ENCODE measurements at regions not wholly inside any gene's neighbourhood (a gene's known extent, or its start where the extent isn't known, plus 50 kb on each side); places are given as distances from the start of the nearest gene placed in this dataset.

GRCh38 chr5:77943851-77944250 is 167.7 kb upstream of the TBCA start:
- DNase-seq = no peak
- ATAC-seq = no peak
- Mint-ChIP-seq H3K27me3 (peaks cover 19% of the 10 kb centered on the region), H3K36me3 (ENCODE audit: low read depth) (no peaks in the 10 kb centered on the region), H3K4me1 (ENCODE audit: low read depth) (no peaks in the 10 kb centered on the region), H3K27ac (no peak overlapping the region), H3K4me3 (no peak overlapping the region), H3K9me3 (no peaks in the 10 kb centered on the region)
- no peak for TF ChIP-seq CTCF (IDR thresholded peaks at IDR 0.05)
- ChIA-PET CTCF (no interaction called here), POLR2A (no interaction called here)
- intact Hi-C loops (cut with micrococcal nuclease) = no loop called here

GRCh38 chr5:77942578-77943239 is 166.6 kb upstream of the TBCA start:
- Mint-ChIP-seq H3K27ac (no peak overlapping the region), H3K27me3 (peaks cover 27% of the 10 kb centered on the region), H3K36me3 (ENCODE audit: low read depth) (no peaks in the 10 kb centered on the region), H3K4me3 (no peak overlapping the region), H3K9me3 (no peaks in the 10 kb centered on the region), H3K4me1 (ENCODE audit: low read depth) (peaks cover under 1% of the 10 kb centered on the region)
- no peak for TF ChIP-seq CTCF (IDR thresholded peaks at IDR 0.05)
- ATAC-seq (no peak), DNase-seq (no peak)
- intact Hi-C loops (cut with micrococcal nuclease) = no loop called here
- ChIA-PET CTCF (no interaction called here), POLR2A (no interaction called here)

- intact Hi-C loops (cut with micrococcal nuclease) = no loop called here
- no peak for DNase-seq
- no peak overlapping the region for H3K27ac Mint-ChIP-seq
- H3K4me3 Mint-ChIP-seq = no peak overlapping the region
- ChIA-PET CTCF (no interaction called here), POLR2A (no interaction called here)
- H3K36me3 Mint-ChIP-seq (ENCODE audit: low read depth) = no peaks in the 10 kb centered on the region
- peaks cover 16% of the 10 kb centered on the region for H3K4me1 Mint-ChIP-seq (ENCODE audit: low read depth)
- H3K27me3 Mint-ChIP-seq = peaks cover 36% of the 10 kb centered on the region
- H3K9me3 Mint-ChIP-seq = no peaks in the 10 kb centered on the region
- ATAC-seq = no peak
- TF ChIP-seq CTCF (IDR thresholded peaks at IDR 0.05) = no peak
Observed at GRCh38 chr5:77937015-77937908, 161.1 kb upstream of the TBCA start.

- H3K27ac Mint-ChIP-seq = no peak overlapping the region
- no peak overlapping the region for H3K4me3 Mint-ChIP-seq
- peak; percentile 17 for ATAC-seq
- no peaks in the 10 kb centered on the region for H3K9me3 Mint-ChIP-seq
- intact Hi-C loops (cut with micrococcal nuclease) = no loop called here
- no peak for TF ChIP-seq CTCF (IDR thresholded peaks at IDR 0.05)
- CTCF ChIA-PET = interaction anchor here (0.7 kb wide), 1 partner anchor 31 kb away, joined by 3 read pairs; no protein-coding TSS in a partner anchor
- H3K4me1 Mint-ChIP-seq (ENCODE audit: low read depth) = peaks cover 16% of the 10 kb centered on the region
- H3K27me3 Mint-ChIP-seq = peaks cover 31% of the 10 kb centered on the region
- DNase-seq = no peak
- POLR2A ChIA-PET = interaction anchor here (1.1 kb wide), 1 partner anchor 14 kb away, joined by 3 read pairs; no protein-coding TSS in a partner anchor
- no peaks in the 10 kb centered on the region for H3K36me3 Mint-ChIP-seq (ENCODE audit: low read depth)
Observed at GRCh38 chr5:77936365-77936693, 160.2 kb upstream of the TBCA start.

Measured in activated CD8-positive, alpha-beta T cell treated with anti-CD3 and anti-CD28 coated beads for 36 hours (primary cell).